Naive thymus-derived CD4-positive, alpha-beta T cell (primary cell): ENCODE measurements at regions not wholly inside any gene's neighbourhood (a gene's known extent, or its start where the extent isn't known, plus 50 kb on each side); places are given as distances from the start of the nearest gene placed in this dataset.

Source experiments
- ATAC-seq: fragments of 150-1000 bp; cut with Tn5 transposase; 2 replicates; pipeline ENCODE4 v1.10.0; 2021; ENCODE audit warnings: mild to moderate bottlenecking, moderate library complexity
- CTCF ChIA-PET: fragments of 350-600 bp; sonication (Branson Sonifier 250); formaldehyde crosslinking; loops from one replicate; lab custom pipeline; 2021; ENCODE audit warnings: antibody characterized with exemption; lab: Charles Lee
- POLR2A ChIA-PET: fragments of 350-600 bp; sonication (Branson Sonifier 250); formaldehyde crosslinking; loops from one replicate; lab custom pipeline; 2021; ENCODE audit warnings: antibody characterized with exemption, inconsistent platforms; lab: Charles Lee
- DNase-seq, 9 donors: peaks; one replicate each; pipeline versions ENCODE4 v3.0.0 to v3.0.0-alpha.2; 2020 to 2022; ENCODE audit warnings: mixed read lengths in 1 of 9
- H3K27ac ChIP-seq: one replicate; pipeline ENCODE4 v1.7.0; 2013; ENCODE audit warnings: mild to moderate bottlenecking, low read depth, low read length, moderate library complexity
- H3K27me3 ChIP-seq, 2 donors: one replicate each; pipeline ENCODE4 v1.7.0; 2013; ENCODE audit warnings: low read length in 2 of 2, mild to moderate bottlenecking in 2 of 2, moderate library complexity in 2 of 2; ENCODE audit not compliant: control insufficient read depth in 2 of 2, insufficient read depth in 2 of 2
- H3K36me3 ChIP-seq, 3 experiments: 1 replicate in 2 of 3; 2 replicates in 1 of 3; pipeline ENCODE4 v1.7.0; 2013; ENCODE audit warnings: low read length in 3 of 3, mild to moderate bottlenecking in 3 of 3, moderate library complexity in 1 of 3; ENCODE audit not compliant: insufficient read depth in 3 of 3, control insufficient read depth in 2 of 3
- H3K4me1 ChIP-seq, 2 donors: one replicate each; pipeline ENCODE4 v1.7.0; 2013; ENCODE audit warnings: low read length in 2 of 2, mild to moderate bottlenecking in 2 of 2, moderate library complexity in 1 of 2; ENCODE audit not compliant: control insufficient read depth in 2 of 2, insufficient read depth in 2 of 2
- H3K4me3 ChIP-seq: 2 replicates; pipeline ENCODE4 v1.7.0; 2013; ENCODE audit warnings: mild to moderate bottlenecking, low read length
- H3K9me3 ChIP-seq, 3 experiments: 1 replicate in 2 of 3; 2 replicates in 1 of 3; pipeline ENCODE4 v1.7.0; 2013; ENCODE audit warnings: low read length in 3 of 3; ENCODE audit not compliant: control insufficient read depth in 2 of 3
- H3K27ac Mint-ChIP-seq, 9 donors: one replicate each; pipeline ENCODE4 v1.8.0; 2020 to 2022; ENCODE audit warnings: mixed read lengths in 9 of 9, mild to moderate bottlenecking in 8 of 9, moderate library complexity in 5 of 9, inconsistent platforms in 2 of 9
- H3K27me3 Mint-ChIP-seq, 5 donors: one replicate each; pipeline ENCODE4 v1.8.0; 2021 to 2022; ENCODE audit warnings: mixed read lengths in 5 of 5, mild to moderate bottlenecking in 1 of 5
- H3K36me3 Mint-ChIP-seq, 5 donors: one replicate each; pipeline ENCODE4 v1.8.0; 2020 to 2022; ENCODE audit warnings: mixed read lengths in 5 of 5, mild to moderate bottlenecking in 3 of 5, inconsistent platforms in 1 of 5
- H3K4me1 Mint-ChIP-seq, 7 donors: one replicate each; pipeline ENCODE4 v1.8.0; 2020 to 2022; ENCODE audit warnings: mixed read lengths in 7 of 7, mild to moderate bottlenecking in 3 of 7, inconsistent platforms in 1 of 7
- H3K4me3 Mint-ChIP-seq, 10 donors: one replicate each; pipeline ENCODE4 v1.8.0; 2020 to 2022; ENCODE audit warnings: mild to moderate bottlenecking in 10 of 10, mixed read lengths in 10 of 10, moderate library complexity in 6 of 10, inconsistent platforms in 2 of 10
- H3K9me3 Mint-ChIP-seq, 11 donors: one replicate each; pipeline ENCODE4 v1.8.0; 2020 to 2022; ENCODE audit warnings: mixed read lengths in 11 of 11, mild to moderate bottlenecking in 4 of 11, inconsistent platforms in 1 of 11, moderate library complexity in 1 of 11
- intact Hi-C, 2 donors: fragments of 100-400 bp; cut with micrococcal nuclease; formaldehyde crosslinking; loops; one replicate each; pipeline ENCODE4 v1.15.1; 2023

GRCh38 chr20:24723647-24724352 lies 225.3 kb upstream of the CST7 start:
- POLR2A ChIA-PET, result no interaction called here
- no peak overlapping the region for H3K4me3 Mint-ChIP-seq
- Histone ChIP-seq H3K27me3 (no peaks in the 10 kb centered on the region), H3K4me3 (no peak overlapping the region), H3K9me3 (no peaks in the 10 kb centered on the region), H3K27ac (no peak overlapping the region), H3K4me1 (no peaks in the 10 kb centered on the region), H3K36me3 (no peaks in the 10 kb centered on the region)
- peaks cover 0 to 2% (median 0%) of the 10 kb centered on the region in 11 donors for H3K9me3 Mint-ChIP-seq
- CTCF ChIA-PET, result no interaction called here
- no peak overlapping the region for H3K27ac Mint-ChIP-seq
- intact Hi-C loops, result no loop called here
- no peaks in the 10 kb centered on the region for H3K36me3 Mint-ChIP-seq
- DNase-seq, result no peak
- peaks cover 0 to 11% (median 0%) of the 10 kb centered on the region in 7 donors for H3K4me1 Mint-ChIP-seq
- no peak for ATAC-seq
- H3K27me3 Mint-ChIP-seq, result peaks cover 5 to 25% (median 6%) of the 10 kb centered on the region in 5 donors

- Histone ChIP-seq H3K27me3 (no peaks in the 10 kb centered on the region), H3K4me3 (no peak overlapping the region), H3K9me3 (no peaks in the 10 kb centered on the region), H3K4me1 (no peaks in the 10 kb centered on the region), H3K36me3 (no peaks in the 10 kb centered on the region), H3K27ac (no peak overlapping the region)
- intact Hi-C loops, result no loop called here
- Mint-ChIP-seq H3K27me3 (peaks cover 2 to 21% (median 6%) of the 10 kb centered on the region in 5 donors), H3K9me3 (peaks cover 0 to 2% (median 0%) of the 10 kb centered on the region in 11 donors), H3K4me3 (no peak overlapping the region), H3K36me3 (no peaks in the 10 kb centered on the region), H3K27ac (no peak overlapping the region), H3K4me1 (peaks cover 0 to 11% (median 0%) of the 10 kb centered on the region in 7 donors)
- ChIA-PET CTCF (no interaction called here), POLR2A (no interaction called here)
- no peak for ATAC-seq
- DNase-seq, result no peak
Measured at GRCh38 chr20:24724982-24725533, 224.0 kb upstream of the CST7 start.

GRCh38 chr20:24727795-24728194 lies 221.3 kb upstream of the CST7 start:
- Histone ChIP-seq H3K36me3 (no peaks in the 10 kb centered on the region), H3K9me3 (no peaks in the 10 kb centered on the region), H3K4me1 (no peaks in the 10 kb centered on the region), H3K27ac (no peak overlapping the region), H3K27me3 (no peaks in the 10 kb centered on the region), H3K4me3 (no peak overlapping the region)
- no peak overlapping the region for H3K4me3 Mint-ChIP-seq
- POLR2A ChIA-PET, result no interaction called here
- H3K27ac Mint-ChIP-seq, result no peak overlapping the region
- DNase-seq, result no peak
- CTCF ChIA-PET, result no interaction called here
- H3K36me3 Mint-ChIP-seq, result no peaks in the 10 kb centered on the region
- H3K9me3 Mint-ChIP-seq, result peaks cover 0 to 2% (median 0%) of the 10 kb centered on the region in 11 donors
- no peak for ATAC-seq
- H3K4me1 Mint-ChIP-seq, result peaks cover 0 to 11% (median 0%) of the 10 kb centered on the region in 7 donors
- intact Hi-C loops, result no loop called here
- H3K27me3 Mint-ChIP-seq, result peaks cover 0 to 14% (median 6%) of the 10 kb centered on the region in 5 donors

GRCh38 chr20:24729896-24730605 lies 219.0 kb upstream of the CST7 start:
- no peak for DNase-seq
- Histone ChIP-seq H3K4me3 (no peak overlapping the region), H3K36me3 (no peaks in the 10 kb centered on the region), H3K27me3 (no peaks in the 10 kb centered on the region), H3K27ac (no peak overlapping the region), H3K9me3 (no peaks in the 10 kb centered on the region), H3K4me1 (no peaks in the 10 kb centered on the region)
- POLR2A ChIA-PET, result no interaction called here
- ATAC-seq, result peak; percentile 18
- CTCF ChIA-PET, result no interaction called here
- Mint-ChIP-seq H3K27me3 (peaks cover 0 to 4% (median 0%) of the 10 kb centered on the region in 5 donors), H3K27ac (no peak overlapping the region), H3K4me3 (no peak overlapping the region), H3K36me3 (no peaks in the 10 kb centered on the region), H3K9me3 (no peaks in the 10 kb centered on the region), H3K4me1 (peaks cover 0 to under 1% (median 0%) of the 10 kb centered on the region in 7 donors)
- intact Hi-C loops, result loop anchor here in 1 of 2 donors (10.0 kb wide), 1 partner anchor 185 kb away; no protein-coding TSS in a partner anchor

GRCh38 chr20:24730750-24731149 lies 218.3 kb upstream of the CST7 start:
- ATAC-seq (no peak), DNase-seq (no peak)
- Mint-ChIP-seq H3K36me3 (no peaks in the 10 kb centered on the region), H3K27me3 (no peaks in the 10 kb centered on the region), H3K27ac (no peak overlapping the region), H3K9me3 (no peaks in the 10 kb centered on the region), H3K4me1 (no peaks in the 10 kb centered on the region), H3K4me3 (no peak overlapping the region)
- H3K27ac ChIP-seq, result no peak overlapping the region
- no peaks in the 10 kb centered on the region for H3K27me3 ChIP-seq
- POLR2A ChIA-PET, result no interaction called here
- H3K4me1 ChIP-seq, result no peaks in the 10 kb centered on the region
- H3K36me3 ChIP-seq, result no peaks in the 10 kb centered on the region
- no peaks in the 10 kb centered on the region for H3K9me3 ChIP-seq
- H3K4me3 ChIP-seq, result no peak overlapping the region
- CTCF ChIA-PET, result no interaction called here
- intact Hi-C loops, result loop anchor here in 1 of 2 donors (10.0 kb wide), 1 partner anchor 184 kb away; no protein-coding TSS in a partner anchor

- H3K4me3 Mint-ChIP-seq, result no peak overlapping the region
- no peaks in the 10 kb centered on the region for H3K9me3 ChIP-seq
- ATAC-seq (no peak), DNase-seq (no peak)
- H3K36me3 Mint-ChIP-seq, result no peaks in the 10 kb centered on the region
- ChIA-PET CTCF (no interaction called here), POLR2A (no interaction called here)
- H3K4me1 Mint-ChIP-seq, result no peaks in the 10 kb centered on the region
- H3K27me3 Mint-ChIP-seq, result no peaks in the 10 kb centered on the region
- intact Hi-C loops, result loop anchor here in 1 of 2 donors (10.0 kb wide), 1 partner anchor 183 kb away; no protein-coding TSS in a partner anchor
- no peak overlapping the region for H3K4me3 ChIP-seq
- no peak overlapping the region for H3K27ac ChIP-seq
- no peaks in the 10 kb centered on the region for H3K4me1 ChIP-seq
- no peaks in the 10 kb centered on the region for H3K36me3 ChIP-seq
- H3K27me3 ChIP-seq, result no peaks in the 10 kb centered on the region
- H3K9me3 Mint-ChIP-seq, result no peaks in the 10 kb centered on the region
- no peak overlapping the region for H3K27ac Mint-ChIP-seq
Measured at GRCh38 chr20:24731312-24731711, 217.8 kb upstream of the CST7 start.
